ENCODE measurements at regions not wholly inside any gene's neighbourhood (a gene's known extent, or its start where the extent isn't known, plus 50 kb on each side); places are given as distances from the start of the nearest gene placed in this dataset.
"Not testable (repeated sequence)": the region's sequence is repeated elsewhere in the genome, so short reads cannot be mapped to it uniquely, and the experiment has no call there.

- DNase-seq: no peak
Observed at GRCh38 chr7:24140001-24140400, 144.0 kb upstream of the NPY start.

GRCh38 chr7:24141874-24142509, 142.0 kb upstream of the NPY start:
- no peak for DNase-seq

DNA sequence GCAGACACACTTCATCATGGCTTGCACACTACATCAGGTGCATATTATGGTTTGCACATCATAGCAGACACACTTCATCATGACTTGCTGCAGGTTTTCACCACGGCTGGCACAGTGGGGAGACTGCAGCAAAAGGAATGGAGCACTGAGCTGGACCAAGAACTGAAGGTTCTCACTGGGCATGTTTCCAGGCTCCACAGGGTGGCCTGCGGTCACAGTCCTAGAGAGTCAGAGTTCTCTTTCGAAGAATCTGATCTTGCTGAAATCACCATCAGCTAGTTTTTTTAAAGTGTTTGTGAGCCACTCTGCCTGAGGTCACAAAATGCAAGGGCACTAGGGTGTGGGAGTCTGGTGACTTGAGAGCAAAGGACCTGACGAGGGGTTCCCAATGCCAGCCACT, 140.4 kb upstream of the NPY start:
- no peak for DNase-seq

GRCh38 chr7:24151944-24152343, 132.0 kb upstream of the NPY start:
- no peak for DNase-seq

- DNase-seq: no peak
Observed at GRCh38 chr7:24152356-24152755, 131.6 kb upstream of the NPY start.

DNA sequence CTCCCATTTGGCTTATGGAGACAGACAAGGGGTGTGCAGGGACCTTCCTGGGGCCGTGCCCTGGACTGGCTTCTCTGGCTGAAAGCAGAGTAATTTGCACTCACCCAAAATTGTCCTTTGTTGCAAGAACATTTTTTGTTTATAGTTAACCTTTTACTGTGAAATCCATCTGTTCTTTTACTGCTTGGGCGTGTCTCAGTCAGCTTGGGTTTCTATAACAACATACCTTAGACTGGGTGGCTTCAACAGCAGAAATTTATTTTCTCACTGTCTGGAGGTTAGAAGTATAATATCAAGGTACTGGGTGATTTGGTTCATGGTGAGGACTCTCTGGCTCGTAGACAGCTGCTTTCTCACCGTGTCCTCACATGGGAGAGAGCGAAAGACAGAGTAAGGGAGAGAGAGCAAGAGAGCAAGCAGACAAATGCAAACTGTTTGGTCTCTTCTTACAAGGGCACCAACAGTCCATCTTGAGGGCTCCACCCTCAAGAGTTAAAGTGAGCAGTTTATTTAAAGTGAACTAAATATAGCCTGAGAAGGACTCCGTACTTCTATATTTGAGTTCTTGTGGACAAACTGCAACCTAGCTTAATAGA, 131.0 kb upstream of the NPY start:
- DNase-seq: no peak

- no peak for DNase-seq
Observed at GRCh38 chr7:24157666-24158065, 126.3 kb upstream of the NPY start.

- DNase-seq: no peak
Observed at GRCh38 chr7:24158975-24159374, 125.0 kb upstream of the NPY start.

DNA sequence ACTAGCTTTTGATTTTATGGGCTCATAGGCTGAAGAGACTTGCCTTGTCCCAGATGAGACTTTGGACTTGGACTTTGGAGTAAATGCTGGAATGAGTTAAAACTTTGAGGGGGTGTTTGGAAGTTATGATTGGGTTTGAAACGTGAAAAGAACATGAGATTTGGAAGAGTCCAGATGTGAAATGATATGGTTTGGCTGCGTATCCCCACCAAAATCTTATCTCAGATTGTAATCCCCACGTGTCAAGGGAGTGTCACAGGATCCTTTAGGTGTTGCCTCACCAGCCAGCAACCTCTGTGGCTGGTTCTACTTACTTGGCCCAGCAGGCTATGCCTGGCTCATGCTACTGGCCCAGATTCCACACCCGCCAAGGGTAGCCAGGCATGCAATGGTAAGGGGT, 119.6 kb upstream of the NPY start:
- DNase-seq: no peak

DNA sequence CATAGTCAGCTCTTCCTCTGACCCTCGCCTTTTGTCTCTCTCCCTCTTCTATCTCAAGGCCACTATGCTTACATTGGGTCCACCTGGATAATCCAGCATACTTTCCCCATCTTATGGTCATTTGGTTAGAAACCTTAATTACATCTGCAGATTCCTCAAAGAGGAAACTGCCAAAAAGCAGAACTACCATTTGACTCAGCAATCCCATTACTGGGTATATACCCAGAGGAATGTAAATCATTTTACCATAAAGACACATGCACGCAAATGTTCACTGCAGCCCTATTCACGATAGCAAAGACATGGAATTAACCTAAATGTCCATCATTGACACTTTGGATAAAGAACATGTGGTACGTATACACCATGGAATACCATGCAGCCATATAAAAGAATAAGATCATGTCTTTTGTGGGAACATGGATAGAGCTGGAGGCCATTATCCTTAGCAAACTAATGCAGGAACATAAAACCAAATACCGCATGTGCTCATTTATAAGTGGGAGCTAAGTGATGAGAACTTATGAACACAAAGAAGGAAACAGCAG, 114.8 kb upstream of the NPY start:
- no peak for DNase-seq

DNA sequence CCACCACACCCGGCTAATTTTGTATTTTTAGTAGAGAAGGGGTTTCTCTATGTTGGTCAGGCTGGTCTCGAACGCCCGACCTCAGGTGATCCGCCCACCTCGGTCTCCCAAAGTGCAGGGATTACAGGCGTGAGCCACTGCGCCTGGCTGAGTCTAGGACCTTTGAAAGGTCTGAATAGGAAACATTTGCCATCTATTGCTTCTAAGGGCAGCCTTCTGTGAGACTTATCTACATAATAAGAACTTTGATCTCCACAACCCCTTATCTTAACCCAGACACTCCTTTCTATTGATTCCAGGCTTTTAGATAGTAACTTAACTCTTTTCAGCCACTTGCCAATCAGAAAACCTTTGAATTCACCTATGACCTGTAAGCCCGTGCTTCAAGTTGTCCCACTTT, 112.0 kb upstream of the NPY start:
- DNase-seq: not testable (repeated sequence)

DNA sequence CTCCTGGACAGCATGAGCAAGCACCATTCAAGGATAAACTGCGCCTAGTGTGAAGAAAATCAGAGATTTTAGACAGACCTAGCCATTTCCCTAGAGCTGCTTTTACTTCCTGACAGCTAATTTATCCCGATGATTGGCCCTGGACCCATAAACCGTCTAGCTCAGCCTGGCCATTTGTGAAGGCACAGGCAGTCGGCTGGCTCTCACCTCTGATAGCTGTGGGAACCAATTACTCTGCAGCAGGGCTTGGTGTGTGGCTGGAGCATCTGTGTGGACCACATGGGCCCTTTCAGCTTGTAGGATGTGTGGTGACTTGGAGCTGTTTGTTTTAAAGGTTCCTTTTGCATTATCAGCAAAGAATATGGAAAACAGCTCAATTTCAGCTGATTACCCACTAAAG, 111.1 kb upstream of the NPY start:
- DNase-seq: no peak

GRCh38 chr7:24175603-24176002, 108.4 kb upstream of the NPY start:
- DNase-seq: no peak

DNA sequence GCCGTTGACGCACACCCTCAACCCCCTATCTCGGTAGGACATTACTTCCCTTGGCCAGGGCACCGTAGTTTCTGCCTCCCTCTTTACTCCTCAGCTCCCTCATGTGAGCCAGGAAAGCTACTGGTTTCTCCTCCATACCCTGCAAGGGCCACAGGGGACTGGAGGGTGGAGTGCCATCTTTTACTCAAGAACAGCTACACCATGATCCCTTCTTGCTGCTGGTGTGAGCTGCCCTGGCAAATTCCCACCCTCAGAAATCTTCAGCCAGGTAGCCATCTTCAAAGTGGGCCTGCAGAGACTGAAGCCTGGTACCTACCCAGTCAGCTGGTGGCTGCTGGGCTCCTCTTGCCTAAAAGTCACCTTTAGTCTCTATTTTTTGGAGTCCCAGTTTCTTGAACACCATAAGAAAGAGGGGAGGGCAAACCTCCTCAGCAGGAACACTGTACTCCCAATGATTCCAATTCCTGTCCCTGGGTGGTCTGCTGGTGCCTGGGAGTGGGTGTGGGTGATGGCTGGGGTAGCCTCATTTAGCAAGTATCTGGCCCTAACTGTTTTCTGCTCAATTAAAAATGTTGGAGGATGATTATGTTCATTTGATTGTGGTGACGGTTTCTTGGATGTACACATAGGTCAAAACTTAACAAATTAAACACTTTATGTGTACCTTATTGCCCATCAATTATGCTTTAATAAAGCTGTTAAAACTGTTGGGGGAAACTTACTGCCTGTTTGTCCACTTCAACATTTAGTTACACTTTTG, 105.0 kb upstream of the NPY start:
- DNase-seq: no peak

DNA sequence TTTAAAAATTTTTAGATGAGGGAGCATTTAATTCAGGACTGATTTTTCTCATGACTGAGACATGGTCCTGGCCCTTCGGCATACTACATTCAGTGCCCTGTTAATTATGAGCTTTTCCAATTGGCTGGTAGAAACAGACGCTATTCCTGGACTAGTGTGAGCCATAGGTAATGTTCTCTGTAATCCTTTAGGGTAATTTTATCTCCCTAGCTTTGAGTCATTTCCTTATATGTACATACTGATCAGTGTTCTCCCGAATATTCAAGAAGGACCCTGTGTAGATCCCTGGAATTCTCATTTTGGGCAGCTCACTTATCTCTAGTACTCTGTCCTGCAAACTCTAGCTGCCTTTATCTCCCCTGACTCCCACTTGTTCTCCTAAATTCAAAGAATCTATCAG, 92.6 kb upstream of the NPY start:
- DNase-seq: no peak

- no peak for DNase-seq
Observed at GRCh38 chr7:24192053-24192452, 91.9 kb upstream of the NPY start.

GRCh38 chr7:24192691-24193090, 91.3 kb upstream of the NPY start:
- DNase-seq: no peak

DNA sequence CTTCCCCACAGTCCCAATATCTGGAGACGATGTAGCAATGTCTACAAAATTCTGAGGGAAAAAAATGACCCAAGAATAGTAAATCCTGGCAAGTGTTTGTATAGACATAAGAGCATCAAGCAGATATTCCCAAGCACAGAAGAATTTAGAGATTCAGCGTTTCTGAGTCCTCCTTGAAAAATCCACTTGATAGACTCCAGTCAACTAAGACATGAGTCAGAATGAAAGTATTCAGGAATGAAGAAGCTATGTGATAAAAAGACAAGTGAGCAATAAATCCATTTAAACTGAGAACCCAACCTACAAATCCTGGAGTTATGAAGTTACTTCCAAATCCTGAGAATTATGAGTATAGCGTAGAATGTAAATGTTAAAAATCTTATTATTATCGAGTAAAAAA, 86.1 kb upstream of the NPY start:
- DNase-seq: no peak

- DNase-seq: no peak
Observed at GRCh38 chr7:24199978-24200377, 84.0 kb upstream of the NPY start.

DNA sequence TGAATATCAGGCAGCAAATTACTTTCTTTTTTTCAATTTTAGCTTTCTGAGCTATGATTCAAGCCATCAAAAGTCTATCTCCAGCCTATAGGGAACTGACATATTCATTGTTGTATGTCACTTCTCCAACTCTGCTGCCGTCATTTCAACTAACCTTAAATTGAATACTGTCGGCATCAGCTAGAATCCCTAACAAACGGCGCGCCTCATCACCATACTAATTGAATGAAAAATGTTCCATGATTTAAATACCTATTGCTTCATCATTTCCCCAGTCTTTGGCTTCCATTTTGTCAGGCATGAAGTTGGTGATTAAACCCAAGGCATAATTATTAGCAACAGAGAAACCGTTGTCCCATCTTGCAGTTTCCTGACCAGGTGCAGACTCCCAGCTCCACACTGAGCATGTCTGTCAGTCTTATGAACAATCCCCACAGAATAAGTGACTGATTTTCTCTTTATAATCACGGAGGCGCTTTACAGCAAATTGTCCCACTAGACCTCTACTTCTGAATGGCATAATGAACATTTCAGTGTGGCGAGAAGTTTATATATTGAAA, 83.5 kb upstream of the NPY start:
- no peak for DNase-seq

GRCh38 chr7:24201226-24201625, 82.8 kb upstream of the NPY start:
- no peak for DNase-seq

DNA sequence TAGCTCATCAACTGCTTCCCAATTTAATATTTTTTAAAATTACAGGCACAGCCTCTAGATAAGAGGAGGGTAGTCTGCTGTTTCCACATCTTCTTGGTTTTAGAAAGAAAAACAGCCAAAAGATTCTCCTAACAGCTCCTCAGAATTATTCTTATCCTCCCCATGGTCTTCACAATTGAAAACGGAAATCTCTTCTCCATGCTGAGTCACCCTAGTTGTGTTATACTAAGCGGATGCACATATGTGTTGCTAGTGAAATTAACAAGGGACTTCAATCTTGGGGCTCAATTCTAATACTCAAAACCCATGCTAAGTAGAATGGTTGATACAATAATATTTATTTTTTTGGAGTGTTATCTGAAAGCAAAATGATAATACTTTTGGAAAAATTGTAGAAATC, 71.9 kb upstream of the NPY start:
- no peak for DNase-seq

DNA sequence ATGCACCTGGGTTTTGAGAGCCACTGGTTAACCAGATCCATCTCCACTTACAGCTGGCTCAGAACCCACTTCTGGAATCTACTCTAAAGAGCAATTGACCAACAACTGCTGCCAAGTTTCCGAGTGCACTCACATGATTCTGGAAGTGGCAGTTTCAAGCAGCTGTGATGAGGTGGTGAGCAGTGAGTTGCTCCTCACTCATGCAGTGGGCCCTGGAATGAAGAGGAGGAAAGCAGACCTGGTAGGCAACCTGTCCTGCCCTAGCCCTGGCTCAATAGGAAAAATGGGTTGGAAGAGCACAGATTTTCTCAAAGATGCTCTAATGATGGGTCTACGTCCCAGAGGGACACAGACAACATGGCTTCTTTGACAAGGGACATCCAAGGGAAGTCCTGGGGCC, 70.7 kb upstream of the NPY start:
- DNase-seq: no peak

DNA sequence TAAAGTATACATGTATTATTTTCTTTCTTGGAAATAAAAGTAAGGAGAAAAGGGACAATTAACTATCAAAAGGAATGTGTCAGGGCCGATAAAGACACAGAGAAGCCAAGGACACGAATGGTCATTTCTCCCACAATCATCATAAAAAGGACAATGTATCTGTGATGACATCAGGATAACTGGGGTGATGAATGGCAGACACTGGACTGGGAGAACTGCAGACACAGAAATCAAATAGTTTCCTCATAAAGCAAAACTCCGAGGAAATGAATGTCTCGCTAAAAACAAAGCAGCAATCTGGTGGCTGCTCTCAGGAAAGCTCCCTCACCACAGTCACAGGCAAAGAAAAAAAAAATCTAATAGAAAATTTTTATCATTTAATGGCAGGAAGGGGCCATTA, 69.3 kb upstream of the NPY start:
- DNase-seq: no peak

Data from stimulated activated CD4-positive, alpha-beta T cell treated with anti-CD3 and anti-CD28 coated beads, Interleukin-4, amount 100 ng/mL, for 1 hour (primary cell).